Astrocyte (in vitro differentiated cells and primary cell): ENCODE measurements at regions not wholly inside any gene's neighbourhood (a gene's known extent, or its start where the extent isn't known, plus 50 kb on each side); places are given as distances from the start of the nearest gene placed in this dataset.

ENCODE experiments used
- DNase-seq: peaks from one replicate; pipeline ENCODE4 v3.0.0-alpha.2; 2010; ENCODE audit warnings: low read depth
- FAIRE-seq: peaks from 2 replicates; lab custom pipeline; 2011; peaks lifted over from hg19 to GRCh38; lab: Jason Lieb, UNC
- H2AFZ ChIP-seq: 2 replicates; pipeline ENCODE4 v1.6.0; 2012; ENCODE audit warnings: low read depth, low read length, inconsistent platforms
- H3K27ac ChIP-seq: 2 replicates; pipeline ENCODE4 v1.5.1; 2011; ENCODE audit warnings: low read depth, low read length, inconsistent platforms
- H3K27me3 ChIP-seq: 2 replicates; pipeline ENCODE4 v1.6.0; 2011; ENCODE audit warnings: low read length, inconsistent platforms; ENCODE audit not compliant: insufficient read depth
- H3K36me3 ChIP-seq: 2 replicates; pipeline ENCODE4 v1.5.1; 2011; ENCODE audit warnings: low read length, inconsistent platforms; ENCODE audit not compliant: insufficient read depth
- H3K4me1 ChIP-seq: 2 replicates; pipeline ENCODE4 v1.5.1; 2011; ENCODE audit warnings: low read length, inconsistent platforms; ENCODE audit not compliant: insufficient read depth
- H3K4me2 ChIP-seq: 2 replicates; pipeline ENCODE4 v1.6.0; 2012; ENCODE audit warnings: low read length, inconsistent platforms
- H3K4me3 ChIP-seq: 2 replicates; pipeline ENCODE4 v1.5.1; 2011; ENCODE audit warnings: low read depth, mild to moderate bottlenecking, low read length, inconsistent platforms; ENCODE audit not compliant: insufficient read depth
- H3K79me2 ChIP-seq: 2 replicates; pipeline ENCODE4 v1.6.0; 2012; ENCODE audit warnings: mild to moderate bottlenecking, low read length, inconsistent platforms; ENCODE audit not compliant: insufficient read depth
- H3K9ac ChIP-seq: 2 replicates; pipeline ENCODE4 v1.6.0; 2012; ENCODE audit warnings: mild to moderate bottlenecking, low read length, inconsistent platforms
- H3K9me3 ChIP-seq: 2 replicates; pipeline ENCODE4 v1.5.1; 2012; ENCODE audit warnings: low read depth, mild to moderate bottlenecking, low read length, inconsistent platforms; ENCODE audit not compliant: insufficient read depth
- H4K20me1 ChIP-seq: 2 replicates; pipeline ENCODE4 v1.6.0; 2012; ENCODE audit warnings: low read length, inconsistent platforms; ENCODE audit not compliant: insufficient read depth
- H3K27ac Mint-ChIP-seq: one replicate; pipeline ENCODE4 v1.8.0; 2021; ENCODE audit warnings: mild to moderate bottlenecking, mixed read lengths; ENCODE audit not compliant: unreplicated experiment
- H3K27me3 Mint-ChIP-seq: one replicate; pipeline ENCODE4 v1.8.0; 2021; ENCODE audit warnings: low read depth, mixed read lengths; ENCODE audit not compliant: unreplicated experiment
- H3K36me3 Mint-ChIP-seq: one replicate; pipeline ENCODE4 v1.8.0; 2021; ENCODE audit warnings: low read depth, mixed read lengths; ENCODE audit not compliant: unreplicated experiment
- H3K4me1 Mint-ChIP-seq: one replicate; pipeline ENCODE4 v1.8.0; 2021; ENCODE audit warnings: low read depth, mixed read lengths; ENCODE audit not compliant: unreplicated experiment
- H3K4me3 Mint-ChIP-seq: one replicate; pipeline ENCODE4 v1.8.0; 2021; ENCODE audit warnings: mild to moderate bottlenecking, moderate library complexity, mixed read lengths; ENCODE audit not compliant: unreplicated experiment
- H3K9me3 Mint-ChIP-seq: one replicate; pipeline ENCODE4 v1.8.0; 2021; ENCODE audit warnings: mild to moderate bottlenecking, mixed read lengths; ENCODE audit not compliant: unreplicated experiment
- EZH2 ChIP-seq: IDR thresholded peaks from 2 replicates; pipeline ENCODE4 v1.6.1; 2012; ENCODE audit warnings: mild to moderate bottlenecking, low read length, inconsistent platforms; ENCODE audit not compliant: insufficient read depth
- TF ChIP-seq, protein P1 (sequence below): IDR thresholded peaks from 2 replicates; pipeline ENCODE4 v1.5.1; 2011; ENCODE audit warnings: low read depth, mild to moderate bottlenecking, inconsistent platforms, low read length, moderate library complexity; ENCODE audit not compliant: insufficient read depth

DNA sequence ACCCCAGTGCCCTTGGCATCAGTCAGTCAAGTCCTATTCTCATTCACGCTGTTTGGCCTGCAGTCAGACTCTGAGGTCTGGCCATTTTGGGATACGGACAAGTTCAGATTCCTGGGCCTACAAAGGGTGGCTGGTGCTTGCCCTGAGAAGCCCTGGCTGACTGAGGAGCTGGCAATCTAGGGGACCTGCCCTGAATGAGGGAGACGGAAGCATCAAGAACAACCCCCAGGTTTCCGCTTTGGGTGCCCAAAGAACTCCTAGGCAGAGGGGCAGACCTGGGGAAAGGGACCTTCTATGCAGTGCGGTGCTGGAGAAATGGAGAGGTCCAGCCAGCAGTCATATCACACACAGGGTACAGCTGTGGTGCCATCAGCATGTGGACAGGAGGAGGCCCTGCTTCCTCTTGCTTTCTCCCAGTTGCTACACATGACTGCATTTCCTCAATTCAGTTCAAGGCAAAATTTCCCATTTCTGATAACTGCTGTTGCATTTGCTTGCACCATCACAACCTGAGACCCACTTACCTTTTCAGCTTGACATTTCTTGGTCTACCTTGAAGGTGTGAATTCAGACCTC lies 70.9 kb upstream of the LGALSL start:
- peaks cover 2% of the 10 kb centered on the region for H3K36me3 Mint-ChIP-seq
- no peak overlapping the region for H3K4me2 ChIP-seq
- H3K4me1 Mint-ChIP-seq = no peaks in the 10 kb centered on the region
- no peaks in the 10 kb centered on the region for H3K36me3 ChIP-seq
- no peak overlapping the region for H3K4me3 ChIP-seq
- no peak overlapping the region for H3K4me3 Mint-ChIP-seq
- H3K27me3 Mint-ChIP-seq = peaks cover 20% of the 10 kb centered on the region
- H3K27me3 ChIP-seq = peaks cover 25% of the 10 kb centered on the region
- no peaks in the 10 kb centered on the region for H3K4me1 ChIP-seq
- no peak overlapping the region for H2AFZ ChIP-seq
- H3K9me3 ChIP-seq = no peaks in the 10 kb centered on the region
- no peak overlapping the region for H3K27ac Mint-ChIP-seq
- DNase-seq (no peak), FAIRE-seq (no peak)
- peaks cover 4% of the 10 kb centered on the region for H3K9me3 Mint-ChIP-seq
- H3K9ac ChIP-seq = no peak overlapping the region
- H3K79me2 ChIP-seq = no peaks in the 10 kb centered on the region
- no peaks in the 10 kb centered on the region for H4K20me1 ChIP-seq
- TF ChIP-seq, protein P1, sequence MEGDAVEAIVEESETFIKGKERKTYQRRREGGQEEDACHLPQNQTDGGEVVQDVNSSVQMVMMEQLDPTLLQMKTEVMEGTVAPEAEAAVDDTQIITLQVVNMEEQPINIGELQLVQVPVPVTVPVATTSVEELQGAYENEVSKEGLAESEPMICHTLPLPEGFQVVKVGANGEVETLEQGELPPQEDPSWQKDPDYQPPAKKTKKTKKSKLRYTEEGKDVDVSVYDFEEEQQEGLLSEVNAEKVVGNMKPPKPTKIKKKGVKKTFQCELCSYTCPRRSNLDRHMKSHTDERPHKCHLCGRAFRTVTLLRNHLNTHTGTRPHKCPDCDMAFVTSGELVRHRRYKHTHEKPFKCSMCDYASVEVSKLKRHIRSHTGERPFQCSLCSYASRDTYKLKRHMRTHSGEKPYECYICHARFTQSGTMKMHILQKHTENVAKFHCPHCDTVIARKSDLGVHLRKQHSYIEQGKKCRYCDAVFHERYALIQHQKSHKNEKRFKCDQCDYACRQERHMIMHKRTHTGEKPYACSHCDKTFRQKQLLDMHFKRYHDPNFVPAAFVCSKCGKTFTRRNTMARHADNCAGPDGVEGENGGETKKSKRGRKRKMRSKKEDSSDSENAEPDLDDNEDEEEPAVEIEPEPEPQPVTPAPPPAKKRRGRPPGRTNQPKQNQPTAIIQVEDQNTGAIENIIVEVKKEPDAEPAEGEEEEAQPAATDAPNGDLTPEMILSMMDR = no peak
- no peak for TF ChIP-seq EZH2
- no peak overlapping the region for H3K27ac ChIP-seq

DNA sequence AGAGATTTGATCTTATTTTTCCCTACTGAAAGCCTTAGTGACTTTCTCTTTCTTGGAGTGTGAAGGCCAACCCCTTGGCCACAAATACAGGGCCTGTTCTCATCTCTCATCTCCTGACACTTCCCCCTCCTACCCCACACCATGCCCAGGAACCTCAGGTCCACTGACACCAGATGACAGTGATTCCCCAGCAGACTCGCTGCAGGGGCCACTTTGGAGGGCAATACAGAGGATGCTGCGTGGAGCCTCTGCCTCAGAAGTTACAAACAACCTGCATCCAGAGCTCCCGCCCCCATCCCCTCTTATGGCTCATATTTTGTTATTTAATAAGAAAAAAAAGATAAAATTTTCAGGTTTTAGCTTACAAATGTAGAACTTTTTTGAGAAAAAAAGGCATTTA lies 70.1 kb upstream of the LGALSL start:
- Mint-ChIP-seq H3K27ac (no peak overlapping the region), H3K9me3 (peaks cover 2% of the 10 kb centered on the region), H3K4me1 (no peaks in the 10 kb centered on the region), H3K36me3 (peaks cover 2% of the 10 kb centered on the region), H3K4me3 (no peak overlapping the region), H3K27me3 (peaks cover 19% of the 10 kb centered on the region)
- Histone ChIP-seq H3K79me2 (no peaks in the 10 kb centered on the region), H3K4me2 (no peak overlapping the region), H3K36me3 (no peaks in the 10 kb centered on the region), H3K9me3 (no peaks in the 10 kb centered on the region), H3K9ac (no peak overlapping the region), H3K4me1 (no peaks in the 10 kb centered on the region), H3K27me3 (peaks cover 25% of the 10 kb centered on the region), H2AFZ (no peak overlapping the region), H4K20me1 (no peaks in the 10 kb centered on the region), H3K27ac (no peak overlapping the region), H3K4me3 (no peak overlapping the region)
- FAIRE-seq (no peak), DNase-seq (no peak)
- TF ChIP-seq, protein P1 = no peak
- no peak for TF ChIP-seq EZH2

DNA sequence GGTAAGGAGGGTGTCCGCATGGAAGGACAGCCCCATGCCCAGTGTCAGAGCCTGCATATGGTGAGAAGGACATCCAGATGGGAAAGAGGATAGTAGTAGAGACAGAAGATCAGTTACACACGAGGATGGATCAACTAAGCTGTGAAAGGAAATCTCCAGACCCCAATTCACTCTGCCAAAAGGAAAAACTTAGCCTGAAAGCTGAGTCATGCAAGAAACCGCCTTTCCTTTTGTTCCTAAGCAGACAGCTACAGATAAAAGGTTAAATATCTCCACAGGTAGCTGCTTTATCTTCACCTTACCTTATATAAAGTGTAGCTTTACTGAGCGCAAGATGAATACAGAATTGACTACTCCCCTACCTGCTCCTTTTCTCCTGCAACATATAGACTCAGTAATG lies 67.3 kb upstream of the LGALSL start:
- H3K36me3 ChIP-seq = no peaks in the 10 kb centered on the region
- H3K9me3 ChIP-seq = no peaks in the 10 kb centered on the region
- no peak overlapping the region for H3K4me2 ChIP-seq
- H3K27me3 ChIP-seq = peaks cover 9% of the 10 kb centered on the region
- H3K27ac ChIP-seq = no peak overlapping the region
- DNase-seq (no peak), FAIRE-seq (no peak)
- Mint-ChIP-seq H3K27me3 (peaks cover 6% of the 10 kb centered on the region), H3K9me3 (peaks cover 2% of the 10 kb centered on the region), H3K4me1 (peaks cover 6% of the 10 kb centered on the region), H3K4me3 (no peak overlapping the region), H3K27ac (no peak overlapping the region), H3K36me3 (peaks cover 2% of the 10 kb centered on the region)
- no peak overlapping the region for H3K4me3 ChIP-seq
- no peak overlapping the region for H2AFZ ChIP-seq
- H3K9ac ChIP-seq = no peak overlapping the region
- H4K20me1 ChIP-seq = no peaks in the 10 kb centered on the region
- no peaks in the 10 kb centered on the region for H3K79me2 ChIP-seq
- no peaks in the 10 kb centered on the region for H3K4me1 ChIP-seq
- TF ChIP-seq, protein P1 = no peak
- no peak for TF ChIP-seq EZH2
